ENCODE measurements at regions not wholly inside any gene's neighbourhood (a gene's known extent, or its start where the extent isn't known, plus 50 kb on each side); places are given as distances from the start of the nearest gene placed in this dataset.

DNA sequence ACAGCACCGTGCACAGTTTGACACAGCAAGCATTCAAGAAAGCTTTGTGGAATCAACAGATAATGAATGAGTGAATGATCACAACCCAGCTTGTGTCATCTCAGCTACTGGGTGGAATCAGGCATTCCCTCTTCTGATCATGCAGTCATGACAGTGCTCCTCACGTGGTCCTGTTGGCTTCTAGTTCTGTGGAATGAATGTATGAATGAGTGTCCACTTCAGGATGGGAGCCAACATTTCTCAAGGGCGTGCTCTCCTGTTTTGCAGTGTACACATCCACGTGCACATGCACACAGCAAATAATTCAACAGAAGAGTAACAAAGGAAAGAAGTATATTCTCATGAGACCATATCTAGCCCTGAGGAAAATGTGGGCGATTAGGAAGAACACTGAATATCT is 133.1 kb upstream of the NPVF start:
- DNase-seq = no peak

DNA sequence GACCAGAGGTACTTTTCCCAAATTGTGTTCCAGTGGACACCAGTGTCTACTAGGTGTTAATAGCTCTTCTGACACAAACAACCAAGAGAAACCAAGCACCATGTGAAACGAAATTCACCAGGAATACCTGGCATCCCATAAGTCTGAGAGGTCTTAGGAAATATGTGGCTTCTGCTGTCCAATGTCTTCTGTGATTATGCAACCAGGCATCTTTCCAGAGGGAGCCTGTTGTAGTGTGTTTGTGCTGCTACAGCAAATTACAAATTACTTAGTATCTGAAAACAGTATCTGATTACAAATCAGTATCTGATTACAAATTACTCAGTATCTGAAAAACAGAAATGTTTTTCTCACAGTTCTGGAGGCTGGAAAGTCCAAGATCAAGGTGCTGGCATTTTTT is 133.6 kb upstream of the NPVF start:
- DNase-seq = no peak

DNA sequence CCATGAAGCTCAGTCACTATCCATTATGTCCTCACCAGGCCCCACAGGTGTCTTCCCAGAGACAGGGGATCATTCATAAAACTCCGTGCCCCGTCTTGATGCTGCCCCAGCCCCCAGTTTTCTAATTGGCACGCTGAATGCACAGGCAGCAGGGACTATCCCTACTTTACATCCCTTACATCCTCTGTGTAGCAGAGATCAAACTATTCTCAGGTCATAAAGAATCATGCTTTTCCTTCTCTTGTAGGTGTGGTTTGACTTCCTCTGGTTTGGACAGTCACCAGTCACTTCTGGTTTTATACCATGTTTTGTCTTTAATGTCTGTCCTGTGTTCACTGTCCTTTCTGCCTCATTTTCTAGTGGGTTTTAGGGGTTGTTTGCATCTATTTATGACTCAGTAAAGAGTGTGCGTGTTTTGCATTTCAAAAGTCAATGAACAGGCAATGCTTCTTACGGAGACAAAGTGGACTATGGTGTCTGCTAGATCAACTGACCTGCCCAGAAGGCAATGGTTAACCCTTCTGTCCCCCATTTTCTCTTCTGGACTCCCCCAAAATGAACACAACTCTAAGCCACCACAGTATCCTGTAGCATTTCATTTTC is 140.4 kb upstream of the NPVF start:
- no peak for DNase-seq

DNA sequence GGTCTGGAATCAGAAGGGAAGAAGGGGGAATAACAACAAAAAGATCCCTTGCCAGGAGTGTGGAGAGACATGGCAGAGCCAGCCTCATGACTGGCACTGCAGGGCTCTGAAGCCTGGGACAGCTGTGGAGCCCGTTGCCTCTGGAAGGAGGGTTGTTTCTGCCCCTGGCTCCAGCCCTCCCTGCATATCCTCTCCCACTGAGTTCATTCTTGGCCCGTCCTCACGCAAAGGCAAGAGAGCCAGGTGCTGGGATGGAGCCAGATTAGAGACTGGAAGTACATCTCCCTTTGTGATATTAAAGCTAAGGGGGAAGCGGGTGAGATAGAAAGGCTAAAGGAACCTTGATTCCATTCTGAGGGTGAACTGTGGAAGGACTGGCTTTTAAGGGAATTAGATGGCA is 141.5 kb upstream of the NPVF start:
- DNase-seq = no peak

DNA sequence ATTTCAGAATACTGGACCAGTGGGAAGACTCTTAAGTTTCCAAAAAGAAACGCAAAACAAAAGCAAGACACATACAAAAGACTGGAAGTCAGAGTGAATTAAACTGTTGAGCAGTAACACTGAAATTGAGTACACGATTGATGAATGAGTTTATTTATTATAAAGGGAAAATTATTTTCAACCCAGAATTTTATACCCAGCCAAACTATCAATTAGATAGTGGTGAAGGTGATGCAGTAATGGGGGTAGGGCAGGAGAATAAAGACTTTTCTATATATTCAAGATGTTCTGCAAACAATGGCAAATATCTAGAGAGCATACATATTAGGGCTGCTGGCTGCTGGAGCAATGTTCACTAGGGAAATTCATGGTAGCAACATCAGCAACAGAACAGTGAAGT is 143.7 kb upstream of the NPVF start:
- no peak for DNase-seq

DNA sequence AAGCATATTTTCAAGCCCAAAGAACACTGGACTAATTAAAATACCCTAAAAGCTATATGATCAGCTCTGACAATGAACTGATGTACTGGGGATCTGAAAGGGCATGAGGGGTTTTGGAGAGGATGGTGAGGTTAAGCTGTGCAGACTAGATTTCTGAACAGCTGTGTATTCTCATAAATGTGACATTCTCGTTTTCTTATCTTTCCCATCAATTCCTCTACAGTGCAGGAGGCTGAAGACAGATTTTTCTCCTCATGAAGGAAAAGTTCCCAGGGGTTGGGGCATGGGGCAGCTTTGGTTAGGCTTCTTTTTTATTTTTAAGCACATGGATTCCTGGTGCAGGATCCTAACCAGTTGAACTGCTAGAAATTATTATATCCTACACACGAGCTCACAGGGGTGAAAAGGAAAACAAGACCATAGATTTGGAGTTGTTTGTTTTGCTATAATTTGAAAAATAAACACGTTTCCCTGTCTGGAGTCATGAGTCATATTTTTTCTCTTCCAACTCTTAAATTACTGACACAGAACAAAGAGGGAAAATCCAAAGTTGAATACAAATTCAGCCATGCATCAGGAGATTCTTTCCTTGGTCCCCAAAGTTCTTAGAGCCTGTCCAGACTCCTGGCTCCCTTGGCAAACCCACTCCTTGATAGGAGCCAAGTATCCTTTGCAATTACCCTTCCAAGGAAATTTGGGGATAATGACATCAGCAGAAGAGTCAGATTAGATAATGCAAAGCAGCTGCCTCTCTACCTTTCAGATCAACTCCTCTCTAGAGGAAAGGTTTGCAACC is 147.7 kb upstream of the NPVF start:
- DNase-seq = no peak

DNA sequence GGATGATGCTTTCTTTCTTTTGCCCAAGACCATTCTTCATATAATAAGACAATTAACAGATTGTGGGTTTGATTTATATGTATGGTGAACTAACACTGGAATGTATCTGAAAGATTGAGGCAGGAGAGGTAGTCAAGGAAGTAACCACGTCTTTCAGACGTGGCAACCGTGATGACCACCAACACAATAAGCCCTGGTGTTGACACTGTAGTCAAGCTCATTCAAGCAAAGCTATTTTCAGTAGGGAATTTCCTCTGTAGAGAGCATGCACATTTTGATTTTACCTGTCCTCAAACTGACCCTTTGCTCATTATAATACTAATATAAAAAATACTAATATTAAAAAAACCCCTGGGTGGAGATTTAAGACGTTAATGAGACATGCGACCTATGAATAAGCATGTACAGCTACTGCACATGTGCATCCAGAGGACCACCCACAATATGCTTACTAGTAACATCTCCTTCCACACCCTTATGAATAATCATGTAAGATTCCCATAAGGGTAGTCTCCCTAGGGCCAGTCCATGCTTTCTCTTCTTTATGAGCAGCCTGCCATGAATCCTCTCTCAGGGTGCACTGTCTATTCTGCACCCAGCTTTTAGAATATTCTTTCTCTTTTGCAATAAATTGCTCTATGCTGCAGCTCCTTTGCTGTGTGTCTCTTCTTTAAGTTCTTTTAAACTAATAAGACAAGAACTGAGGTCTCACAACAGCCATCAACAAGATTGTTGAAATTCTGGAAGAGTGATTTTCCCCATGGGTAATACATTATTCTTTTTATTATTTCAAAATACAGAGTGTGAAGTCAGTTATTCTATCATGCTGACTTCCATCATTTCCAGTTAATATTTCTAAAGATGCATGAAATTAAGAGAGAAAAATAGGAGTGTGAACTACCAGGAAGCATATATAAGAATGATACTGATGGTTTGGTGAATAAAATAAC is 151.3 kb upstream of the NPVF start:
- DNase-seq = no peak

DNA sequence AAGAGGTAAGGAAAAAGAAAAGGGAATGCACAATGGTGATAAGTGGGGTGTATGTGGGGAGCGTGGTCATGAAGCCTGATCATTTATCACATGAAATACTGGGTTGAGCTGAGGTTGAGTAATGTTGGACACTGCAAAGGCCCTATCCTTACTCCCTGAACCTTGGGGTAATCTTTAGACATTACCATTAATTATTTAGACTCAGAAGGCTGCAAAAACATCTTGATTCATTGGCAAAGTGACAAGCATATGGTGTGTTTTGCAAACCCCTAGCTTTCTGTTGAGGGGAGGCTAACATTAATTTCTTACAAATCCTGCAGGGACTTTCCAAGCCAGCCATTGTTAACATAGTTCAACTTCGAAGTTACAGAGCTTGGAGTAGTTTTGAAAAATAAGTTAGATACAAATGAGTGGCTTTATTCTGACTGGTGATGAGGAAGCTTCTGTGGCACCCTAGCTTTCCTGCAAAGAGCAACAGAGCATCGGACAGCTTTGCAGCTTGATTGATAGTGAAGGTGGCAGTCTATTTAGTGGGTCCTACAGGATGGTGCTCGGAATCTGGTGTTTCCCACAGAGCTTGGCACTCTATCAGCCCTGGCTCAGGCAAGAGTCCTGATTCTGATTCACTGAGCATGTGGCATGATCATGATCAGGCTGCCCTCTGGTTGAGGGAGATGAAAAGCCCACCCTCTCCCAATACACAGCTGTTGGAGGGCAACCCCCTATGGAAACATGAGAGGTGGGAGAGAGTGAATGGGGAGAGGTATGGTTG is 153.7 kb upstream of the NPVF start:
- DNase-seq = no peak

DNA sequence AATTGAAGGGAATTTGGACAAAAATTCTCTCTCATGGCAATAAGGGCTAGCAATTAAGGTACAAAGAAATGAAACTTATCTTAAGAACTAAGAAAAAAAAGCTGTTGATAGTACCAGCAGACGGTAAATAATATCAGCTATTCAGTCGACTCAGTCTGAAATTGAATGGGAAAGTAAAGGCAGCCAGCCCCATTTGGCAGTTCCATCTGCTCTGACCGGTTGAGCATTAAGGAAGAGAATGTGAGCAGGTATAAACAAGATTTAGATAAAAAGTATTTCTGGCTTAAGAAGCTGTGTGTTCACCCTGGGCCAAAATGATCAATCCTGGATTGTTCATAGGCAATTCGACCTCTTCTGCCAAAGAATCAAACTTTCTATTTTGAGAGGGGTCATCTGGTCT is 154.6 kb upstream of the NPVF start:
- no peak for DNase-seq

DNA sequence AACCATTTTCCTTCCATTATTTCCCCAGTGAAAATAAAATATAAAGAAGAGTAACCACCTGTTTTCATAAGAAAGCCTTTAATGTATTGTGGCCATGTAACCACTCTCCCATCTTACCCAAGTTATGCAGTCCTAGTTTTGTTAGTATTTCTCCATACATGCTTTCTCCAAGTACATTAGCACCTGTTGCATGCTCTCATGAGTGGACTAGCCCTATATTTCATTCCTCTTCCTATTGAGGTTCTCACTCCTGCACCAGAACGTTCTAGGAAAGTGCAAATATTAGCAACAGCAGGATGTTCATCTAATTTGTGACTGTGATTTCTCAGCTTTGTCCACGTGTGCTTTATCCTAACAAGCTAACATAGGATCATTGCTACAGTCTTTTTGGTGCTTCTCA is 155.1 kb upstream of the NPVF start:
- DNase-seq = no peak

DNA sequence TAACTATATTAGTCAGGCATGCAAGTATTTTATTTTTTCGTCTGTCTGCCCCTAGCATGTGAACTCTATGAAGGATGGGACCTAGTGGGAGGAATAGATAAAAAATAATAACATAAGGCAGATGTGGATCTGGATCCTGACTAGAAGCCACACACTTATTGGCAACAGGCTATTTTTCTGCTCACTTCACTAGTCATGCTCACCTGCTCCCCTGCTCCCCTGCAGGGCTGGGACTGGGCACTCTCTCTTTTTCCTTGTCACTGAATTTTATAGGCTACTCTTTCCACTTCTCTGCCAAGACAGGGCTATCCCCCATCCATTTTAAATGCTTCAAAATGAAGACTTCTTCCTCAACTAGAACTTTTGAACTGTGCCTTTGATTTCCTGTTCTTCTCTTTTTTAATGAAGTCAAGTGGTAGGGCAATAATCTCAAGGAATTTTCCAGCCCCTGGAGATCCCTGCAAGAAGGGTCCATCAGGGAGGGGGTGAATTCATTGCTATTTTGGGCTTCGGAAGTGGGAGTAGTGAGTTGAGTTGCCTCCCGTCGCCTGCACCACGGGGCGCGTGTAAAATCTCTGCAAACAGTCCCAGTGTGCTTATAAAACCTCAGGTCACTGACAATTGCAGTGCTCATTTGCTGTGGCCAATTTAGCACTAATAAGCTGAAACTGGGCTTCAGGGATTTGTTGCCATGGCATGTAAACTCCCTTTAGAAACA is 156.7 kb upstream of the NPVF start:
- DNase-seq = no peak

DNA sequence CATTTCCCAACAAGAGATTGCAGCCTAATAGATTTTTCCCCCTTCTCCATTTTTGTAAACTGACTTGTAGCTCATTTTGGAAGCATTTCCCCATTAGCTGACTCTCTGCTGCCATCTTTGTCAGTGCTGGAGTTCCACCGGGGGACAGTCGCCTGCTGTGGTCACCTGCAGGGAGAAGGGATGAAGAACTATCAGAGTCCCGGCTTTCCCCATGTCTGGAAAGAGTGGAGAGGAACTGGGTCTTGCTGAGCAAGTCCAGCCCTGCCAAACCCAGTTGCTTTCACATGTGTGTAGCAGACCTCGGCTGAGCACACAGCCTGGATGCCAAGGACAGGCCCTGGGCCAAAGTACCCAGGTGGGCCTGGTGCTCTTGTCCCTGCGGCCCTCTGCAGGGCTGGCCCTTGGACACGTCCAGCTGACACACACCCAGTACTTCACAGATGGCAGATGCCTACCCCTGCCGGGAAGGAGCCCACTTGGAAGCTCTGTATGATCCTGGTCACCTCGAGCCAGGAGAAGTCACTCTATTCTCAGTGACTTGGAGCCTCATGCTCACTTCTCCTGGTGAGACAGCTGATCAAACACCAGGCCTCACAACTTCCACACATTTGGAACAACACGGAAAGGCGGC is 157.3 kb upstream of the NPVF start:
- no peak for DNase-seq

DNA sequence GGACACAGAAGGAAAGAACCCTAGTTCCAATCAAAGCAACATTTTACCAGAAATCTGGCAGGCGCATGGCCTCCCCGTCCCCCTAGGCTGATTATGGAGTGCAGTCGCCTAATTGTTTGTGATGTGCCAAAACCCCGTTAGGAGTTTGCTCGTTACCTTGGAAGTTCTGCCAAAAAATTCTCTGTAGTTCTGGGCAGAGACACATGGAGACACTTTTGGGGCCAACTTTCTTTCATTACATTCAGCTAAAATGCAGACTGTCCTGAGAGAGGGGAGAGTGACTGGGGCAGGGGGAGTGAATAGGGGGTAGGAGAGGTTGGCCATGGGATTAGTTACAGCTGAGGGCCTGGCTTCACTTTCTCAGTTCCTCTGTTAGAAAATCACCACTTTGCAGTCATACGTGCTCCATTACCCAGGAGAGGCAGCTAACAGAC is 158.0 kb upstream of the NPVF start:
- no peak for DNase-seq

DNA sequence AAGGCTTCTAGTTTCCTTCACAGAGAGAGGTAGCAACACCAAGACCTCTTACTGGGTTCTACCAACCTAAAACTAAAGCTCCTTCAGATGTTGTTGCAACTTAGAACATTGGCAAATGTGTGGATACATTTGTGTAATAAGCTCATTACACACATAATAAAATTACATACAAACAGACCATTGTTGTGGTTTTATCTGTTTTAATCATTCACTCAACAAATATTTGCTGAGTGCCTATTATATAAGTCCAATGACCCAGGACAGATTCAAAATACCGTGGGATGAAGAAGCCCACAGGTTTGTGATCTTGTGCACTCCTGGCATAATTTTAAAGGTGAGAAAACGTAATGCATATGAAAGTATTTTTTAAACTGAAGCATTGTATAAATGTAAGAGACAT is 160.4 kb upstream of the NPVF start:
- DNase-seq = no peak

DNA sequence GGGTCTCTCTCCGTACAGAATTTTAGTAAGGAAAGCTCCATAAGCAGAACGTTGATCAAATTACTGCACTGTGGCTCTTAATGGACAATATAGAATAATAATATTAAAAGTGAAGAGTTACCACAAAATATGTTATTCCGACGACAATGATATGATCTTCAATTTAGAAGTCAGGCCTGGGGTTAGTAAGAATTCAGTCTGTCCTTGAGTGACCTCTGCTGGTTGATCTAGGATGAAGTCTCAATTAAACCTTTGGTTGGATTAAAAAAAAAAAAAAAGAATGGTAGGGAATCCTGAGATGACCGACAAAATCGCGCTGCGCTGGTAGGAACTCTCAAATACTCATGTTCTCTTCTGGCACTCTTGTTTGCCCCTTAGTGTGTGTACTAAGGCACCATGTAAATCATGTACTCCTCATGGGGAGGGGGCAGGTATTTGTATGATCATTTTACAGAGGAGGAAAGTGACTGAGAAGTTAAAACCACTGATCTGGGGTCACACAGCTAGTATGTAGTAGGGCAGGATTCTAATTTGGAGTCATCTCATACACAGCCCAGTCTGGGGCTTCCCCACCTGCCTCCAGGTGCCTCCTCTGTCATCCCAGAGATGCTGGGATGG is 161.3 kb upstream of the NPVF start:
- DNase-seq = no peak

DNA sequence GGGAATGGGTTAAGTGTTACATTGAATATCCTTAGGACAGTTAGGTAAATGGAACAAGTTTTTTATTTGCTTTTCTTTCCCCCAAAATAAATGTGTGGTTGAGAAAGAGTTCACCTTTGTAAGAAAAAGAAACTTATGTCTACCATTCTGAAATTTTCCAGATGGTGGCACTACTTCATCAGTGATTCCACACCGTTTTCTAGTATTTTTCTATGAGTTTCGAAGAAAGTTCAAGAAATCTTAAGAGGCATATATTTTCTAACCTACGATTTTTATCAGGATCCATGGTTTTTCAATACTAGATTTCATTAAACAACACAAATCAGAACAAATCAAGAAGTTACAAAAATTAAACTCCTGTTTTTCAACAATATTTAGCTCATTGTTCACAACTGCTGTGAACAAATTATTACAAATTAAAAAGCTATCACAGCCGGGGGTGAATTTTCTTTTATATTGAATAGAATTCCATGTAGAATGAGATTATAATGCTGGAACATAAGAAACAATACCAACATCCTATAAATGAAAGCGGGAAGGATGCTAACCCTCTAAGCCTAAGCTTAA is 163.1 kb upstream of the NPVF start:
- no peak for DNase-seq

DNA sequence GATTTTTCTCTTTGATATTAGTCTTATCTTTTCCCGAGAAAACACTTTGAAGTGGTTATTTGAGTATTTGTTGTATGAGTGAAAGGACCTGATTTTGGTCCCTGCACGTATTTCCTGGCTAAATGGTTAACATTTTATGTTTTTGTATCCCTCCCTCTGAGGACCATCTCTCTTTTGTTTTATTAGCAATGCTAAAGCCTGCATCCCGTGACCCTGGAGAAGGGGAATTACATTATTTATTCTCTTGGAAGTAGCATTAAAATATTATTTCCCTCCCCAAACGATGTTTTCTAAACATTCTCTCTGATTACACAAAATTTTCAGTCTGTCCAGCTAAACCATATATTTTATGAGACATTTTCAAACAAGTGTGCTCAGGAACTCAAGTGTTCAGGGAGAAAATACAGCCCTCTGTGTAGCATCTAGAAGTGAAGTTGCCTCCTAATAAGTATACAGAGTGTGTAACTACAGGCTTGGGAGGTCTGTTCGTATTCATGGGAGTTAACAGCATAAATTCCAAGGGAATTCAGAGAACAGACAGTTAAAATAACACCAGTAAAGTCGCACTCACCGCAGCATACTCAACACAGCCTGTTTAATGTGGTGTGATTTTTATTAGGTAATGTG is 163.8 kb upstream of the NPVF start:
- no peak for DNase-seq

DNA sequence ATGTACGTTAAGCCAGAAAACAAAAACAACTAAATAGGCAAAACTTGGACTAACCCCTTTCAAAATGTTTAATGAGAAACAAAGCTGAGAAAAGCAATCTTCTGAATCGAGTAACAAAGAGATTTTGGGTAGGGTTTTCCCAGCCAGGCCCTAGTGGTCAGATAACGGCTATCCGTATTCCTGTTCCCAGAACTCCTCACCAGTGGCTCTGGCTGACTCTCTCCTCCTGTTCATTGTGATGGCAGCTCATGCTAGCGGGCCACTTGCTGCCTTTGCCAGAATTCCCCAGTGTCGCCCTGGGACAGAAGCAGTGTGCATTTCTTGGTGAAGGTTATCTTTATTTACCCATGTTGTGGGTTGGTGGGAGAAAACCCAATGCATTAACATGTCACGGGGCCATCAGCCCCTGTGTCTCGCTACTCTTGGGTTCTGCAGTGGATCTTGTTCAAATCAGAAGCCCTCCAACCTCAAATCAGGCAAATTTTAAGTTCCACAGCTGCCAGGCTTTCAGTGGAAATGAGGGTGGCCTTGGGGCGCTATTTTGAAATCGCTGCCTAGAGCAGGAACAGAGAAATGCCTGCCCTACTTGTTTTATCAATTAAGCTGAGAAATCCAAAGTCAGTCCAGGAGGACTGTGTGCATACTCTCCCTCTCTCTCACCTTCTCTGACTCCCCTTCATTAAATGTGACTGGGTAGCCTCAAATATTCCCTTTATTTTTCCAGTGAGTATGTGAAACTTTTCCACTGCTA is 164.5 kb upstream of the NPVF start:
- DNase-seq = no peak

DNA sequence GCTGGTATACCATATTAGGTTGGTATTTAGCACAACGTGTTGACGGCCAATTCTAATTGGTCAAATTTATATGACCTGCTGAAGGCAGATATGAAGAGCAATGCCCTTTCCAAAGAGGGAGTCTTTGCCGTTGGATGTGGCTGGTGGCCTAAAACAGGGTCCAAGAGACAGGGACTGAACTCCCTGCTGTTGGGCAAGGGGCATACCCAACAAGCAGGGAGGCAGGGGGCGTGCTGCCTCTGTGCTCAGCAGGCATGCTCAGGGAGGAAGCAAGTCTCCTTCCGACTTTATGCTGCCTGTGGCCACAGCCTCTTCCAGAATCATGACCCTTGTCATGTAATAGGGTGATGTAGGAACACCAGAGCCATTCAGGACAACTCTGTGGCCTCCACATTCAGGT is 167.7 kb upstream of the NPVF start:
- no peak for DNase-seq

DNA sequence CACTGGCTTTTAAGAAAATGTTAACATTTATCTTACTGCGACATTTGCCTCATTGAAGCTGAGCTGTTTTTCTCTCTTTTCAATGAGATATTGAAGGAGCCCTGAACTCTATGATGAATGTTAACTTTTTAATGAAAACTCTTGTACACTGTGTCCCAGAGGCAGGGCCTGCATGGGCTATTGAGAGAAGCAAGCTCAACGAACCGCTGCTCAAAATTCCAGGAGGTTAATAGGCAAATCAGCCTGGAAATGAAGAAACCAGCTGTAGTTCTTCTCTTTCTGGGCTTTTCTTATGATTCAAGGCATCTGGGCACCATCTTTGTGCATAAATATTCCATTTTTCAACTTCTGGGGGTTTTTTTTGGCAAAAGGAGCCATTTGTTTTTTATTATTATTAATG is 168.4 kb upstream of the NPVF start:
- no peak for DNase-seq

Measured in effector CD4-positive, alpha-beta T cell (primary cell).